ENCODE measurements at regions not wholly inside any gene's neighbourhood (a gene's known extent, or its start where the extent isn't known, plus 50 kb on each side); places are given as distances from the start of the nearest gene placed in this dataset.
A peak's percentile ranks its signal among the peaks of the same experiment; 100 is the strongest.

- ATAC-seq (ENCODE audit: low FRiP score) (peak; percentile 16), DNase-seq (ENCODE audit: low spot score) (no peak)
- TF ChIP-seq, protein P1, sequence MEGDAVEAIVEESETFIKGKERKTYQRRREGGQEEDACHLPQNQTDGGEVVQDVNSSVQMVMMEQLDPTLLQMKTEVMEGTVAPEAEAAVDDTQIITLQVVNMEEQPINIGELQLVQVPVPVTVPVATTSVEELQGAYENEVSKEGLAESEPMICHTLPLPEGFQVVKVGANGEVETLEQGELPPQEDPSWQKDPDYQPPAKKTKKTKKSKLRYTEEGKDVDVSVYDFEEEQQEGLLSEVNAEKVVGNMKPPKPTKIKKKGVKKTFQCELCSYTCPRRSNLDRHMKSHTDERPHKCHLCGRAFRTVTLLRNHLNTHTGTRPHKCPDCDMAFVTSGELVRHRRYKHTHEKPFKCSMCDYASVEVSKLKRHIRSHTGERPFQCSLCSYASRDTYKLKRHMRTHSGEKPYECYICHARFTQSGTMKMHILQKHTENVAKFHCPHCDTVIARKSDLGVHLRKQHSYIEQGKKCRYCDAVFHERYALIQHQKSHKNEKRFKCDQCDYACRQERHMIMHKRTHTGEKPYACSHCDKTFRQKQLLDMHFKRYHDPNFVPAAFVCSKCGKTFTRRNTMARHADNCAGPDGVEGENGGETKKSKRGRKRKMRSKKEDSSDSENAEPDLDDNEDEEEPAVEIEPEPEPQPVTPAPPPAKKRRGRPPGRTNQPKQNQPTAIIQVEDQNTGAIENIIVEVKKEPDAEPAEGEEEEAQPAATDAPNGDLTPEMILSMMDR (IDR thresholded peaks at IDR 0.05) = no peak
Observed at GRCh38 chr11:95337972-95338429, 107.0 kb upstream of the SESN3 start.

- DNase-seq (ENCODE audit: low spot score) (no peak), ATAC-seq (ENCODE audit: low FRiP score) (peak; percentile 64)
- TF ChIP-seq, protein P1 (IDR thresholded peaks at IDR 0.05) = no peak
Observed at GRCh38 chr11:95337175-95337957, 106.4 kb upstream of the SESN3 start.

DNA sequence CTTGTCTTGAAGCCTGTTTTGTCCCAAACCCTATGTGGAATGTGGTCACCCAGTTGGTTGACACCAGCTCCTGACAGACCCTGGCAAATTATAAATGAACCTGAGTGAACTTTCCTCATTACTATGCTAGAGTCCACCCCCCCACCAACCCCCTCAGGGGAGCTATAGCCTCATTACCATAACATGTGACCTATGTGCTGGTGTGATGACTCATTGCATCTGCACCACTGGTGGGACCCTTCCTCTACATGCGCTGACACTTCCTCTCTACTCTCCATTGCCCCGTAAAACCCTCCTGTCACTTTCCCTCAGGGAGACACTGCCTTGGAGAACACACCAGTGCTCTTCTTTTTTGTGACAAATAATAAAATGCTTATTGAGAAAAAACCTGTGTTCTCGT, 105.0 kb upstream of the SESN3 start:
- ATAC-seq (ENCODE audit: low FRiP score) (no peak), DNase-seq (ENCODE audit: low spot score) (no peak)
- TF ChIP-seq, protein P1 (IDR thresholded peaks at IDR 0.05) = no peak

GRCh38 chr11:95331161-95331560, 100.2 kb upstream of the SESN3 start:
- ATAC-seq (ENCODE audit: low FRiP score) (no peak), DNase-seq (ENCODE audit: low spot score) (no peak)
- TF ChIP-seq, protein P1 (IDR thresholded peaks at IDR 0.05) = no peak

GRCh38 chr11:95330302-95330701, 99.3 kb upstream of the SESN3 start:
- TF ChIP-seq, protein P1 (IDR thresholded peaks at IDR 0.05) = no peak
- no peak for DNase-seq (ENCODE audit: low spot score)
- ATAC-seq (ENCODE audit: low FRiP score) = no peak

DNA sequence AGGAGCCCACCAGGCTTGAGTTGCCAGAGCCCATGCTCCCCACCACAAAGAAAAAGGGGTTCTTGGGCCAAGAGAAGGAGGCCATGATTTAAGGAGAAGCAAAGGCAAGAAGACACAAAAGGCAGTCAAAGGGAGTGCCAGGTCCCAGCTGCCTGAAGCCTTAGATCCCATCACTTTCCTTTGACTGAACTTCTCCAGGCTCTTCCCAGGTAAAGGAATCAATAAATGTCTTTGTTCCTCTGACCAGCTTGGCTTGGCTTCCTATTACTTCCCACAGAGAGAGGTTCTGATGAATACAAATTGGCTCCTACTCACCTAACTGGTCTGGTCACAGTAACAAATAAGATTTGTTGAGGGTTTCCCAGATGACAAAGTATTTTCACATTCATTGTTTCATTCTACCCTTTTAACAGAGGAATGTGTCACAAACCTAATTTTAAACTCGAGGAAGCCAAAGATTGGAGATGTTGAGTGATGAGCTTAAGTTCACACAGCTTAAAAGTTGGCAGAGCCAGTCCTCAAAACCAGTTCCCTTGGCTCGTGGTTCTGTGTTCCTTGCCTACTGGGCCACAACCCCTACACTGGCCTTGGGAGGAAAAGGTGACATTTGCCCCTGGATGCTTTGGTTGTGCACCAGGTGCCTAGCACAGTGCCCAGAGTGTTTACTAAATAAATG, 96.4 kb upstream of the SESN3 start:
- ATAC-seq (ENCODE audit: low FRiP score) = no peak
- TF ChIP-seq, protein P1 (IDR thresholded peaks at IDR 0.05) = no peak
- DNase-seq (ENCODE audit: low spot score) = no peak
